Smooth muscle cell (in vitro differentiated cells): ENCODE measurements at regions not wholly inside any gene's neighbourhood (a gene's known extent, or its start where the extent isn't known, plus 50 kb on each side); places are given as distances from the start of the nearest gene placed in this dataset.

Source experiments
- DNase-seq: peaks from one replicate; lab custom pipeline; 2025; ENCODE audit not compliant: unreplicated experiment; lab: John Stamatoyannopoulos, UW
- H2AFZ ChIP-seq: fragments of 200-600 bp; sonication (generic); 2 replicates; pipeline ENCODE4 v1.6.0; 2016; ENCODE audit warnings: antibody characterized with exemption, low read depth, mild to moderate bottlenecking
- H3F3A ChIP-seq: fragments of 200-600 bp; sonication (generic); 2 replicates; pipeline ENCODE4 v1.6.0; 2017; ENCODE audit warnings: antibody characterized with exemption, low read depth
- H3K27ac ChIP-seq: fragments of 200-600 bp; sonication (generic); 2 replicates; pipeline ENCODE4 v1.5.1; 2016; ENCODE audit warnings: low read depth, mild to moderate bottlenecking
- H3K27me3 ChIP-seq: fragments of 200-600 bp; sonication (generic); 2 replicates; pipeline ENCODE4 v1.6.1; 2016; ENCODE audit warnings: low read depth, mild to moderate bottlenecking
- H3K36me3 ChIP-seq: fragments of 200-600 bp; sonication (generic); 2 replicates; pipeline ENCODE4 v1.5.1; 2016; ENCODE audit warnings: low read depth
- H3K4me1 ChIP-seq: fragments of 200-600 bp; sonication (generic); 2 replicates; pipeline ENCODE4 v1.5.1; 2016; ENCODE audit warnings: low read depth
- H3K4me2 ChIP-seq: fragments of 200-600 bp; sonication (generic); 2 replicates; pipeline ENCODE4 v1.6.0; 2016; ENCODE audit warnings: mild to moderate bottlenecking
- H3K4me3 ChIP-seq: fragments of 200-600 bp; sonication (generic); 2 replicates; pipeline ENCODE4 v1.5.1; 2016; ENCODE audit warnings: mild to moderate bottlenecking
- H3K79me2 ChIP-seq: fragments of 200-600 bp; sonication (generic); 2 replicates; pipeline ENCODE4 v1.6.0; 2016; ENCODE audit warnings: low read depth, mild to moderate bottlenecking
- H3K9ac ChIP-seq: fragments of 200-600 bp; sonication (generic); 2 replicates; pipeline ENCODE4 v1.6.0; 2016; ENCODE audit warnings: low read depth
- H3K9me3 ChIP-seq: fragments of 200-600 bp; sonication (generic); replicated peaks from 2 replicates; pipeline ENCODE4 v1.5.1; 2016; ENCODE audit warnings: low read depth
- H4K20me1 ChIP-seq: fragments of 200-600 bp; sonication (generic); 2 replicates; pipeline ENCODE4 v1.6.0; 2016; ENCODE audit warnings: low read depth
- WGBS: methylation state at CpG from one replicate; pipeline ENCODE4 v1.1.7; 2016; ENCODE audit warnings: low lambda C conversion rate; 5-methylcytosine and 5-hydroxymethylcytosine counted together
- TF ChIP-seq, protein P1 (sequence below): fragments of 200-600 bp; sonication (generic); IDR thresholded peaks from 2 replicates; pipeline ENCODE4 v1.5.1; 2017; ENCODE audit warnings: borderline replicate concordance, mild to moderate bottlenecking, antibody characterized with exemption; ENCODE audit not compliant: insufficient read depth, poor library complexity, severe bottlenecking

DNA sequence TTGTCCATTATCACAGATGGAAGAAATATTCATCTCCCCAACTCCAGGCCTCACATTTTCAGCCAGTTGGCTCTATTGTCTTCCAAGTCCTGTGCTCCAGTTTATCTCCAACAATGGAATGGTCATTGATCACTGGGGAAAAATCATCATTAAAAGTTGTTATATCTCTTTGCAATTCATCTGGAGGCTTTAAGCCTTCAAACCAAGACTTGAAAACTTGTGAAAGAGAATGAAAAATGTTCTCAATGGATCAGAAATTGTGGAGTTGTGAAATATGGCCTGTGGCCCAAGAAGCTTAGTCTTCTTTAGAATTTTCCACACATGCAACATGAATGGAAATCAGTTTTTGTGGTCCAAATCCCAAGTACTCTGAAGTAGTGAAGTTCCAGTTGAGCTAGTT, 569.6 kb downstream of the EBF1 start:
- Histone ChIP-seq H3K79me2 (no peaks in the 10 kb centered on the region), H3F3A (no peaks in the 10 kb centered on the region), H3K9ac (no peak overlapping the region), H3K4me3 (no peak overlapping the region), H3K27ac (no peak overlapping the region), H3K36me3 (no peaks in the 10 kb centered on the region), H3K4me1 (no peaks in the 10 kb centered on the region), H4K20me1 (no peaks in the 10 kb centered on the region), H3K4me2 (no peak overlapping the region), H3K9me3 (no peaks in the 10 kb centered on the region), H2AFZ (no peak overlapping the region), H3K27me3 (peaks cover 11% of the 10 kb centered on the region)
- TF ChIP-seq, protein P1, sequence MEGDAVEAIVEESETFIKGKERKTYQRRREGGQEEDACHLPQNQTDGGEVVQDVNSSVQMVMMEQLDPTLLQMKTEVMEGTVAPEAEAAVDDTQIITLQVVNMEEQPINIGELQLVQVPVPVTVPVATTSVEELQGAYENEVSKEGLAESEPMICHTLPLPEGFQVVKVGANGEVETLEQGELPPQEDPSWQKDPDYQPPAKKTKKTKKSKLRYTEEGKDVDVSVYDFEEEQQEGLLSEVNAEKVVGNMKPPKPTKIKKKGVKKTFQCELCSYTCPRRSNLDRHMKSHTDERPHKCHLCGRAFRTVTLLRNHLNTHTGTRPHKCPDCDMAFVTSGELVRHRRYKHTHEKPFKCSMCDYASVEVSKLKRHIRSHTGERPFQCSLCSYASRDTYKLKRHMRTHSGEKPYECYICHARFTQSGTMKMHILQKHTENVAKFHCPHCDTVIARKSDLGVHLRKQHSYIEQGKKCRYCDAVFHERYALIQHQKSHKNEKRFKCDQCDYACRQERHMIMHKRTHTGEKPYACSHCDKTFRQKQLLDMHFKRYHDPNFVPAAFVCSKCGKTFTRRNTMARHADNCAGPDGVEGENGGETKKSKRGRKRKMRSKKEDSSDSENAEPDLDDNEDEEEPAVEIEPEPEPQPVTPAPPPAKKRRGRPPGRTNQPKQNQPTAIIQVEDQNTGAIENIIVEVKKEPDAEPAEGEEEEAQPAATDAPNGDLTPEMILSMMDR, result no peak
- no peak for DNase-seq

DNA sequence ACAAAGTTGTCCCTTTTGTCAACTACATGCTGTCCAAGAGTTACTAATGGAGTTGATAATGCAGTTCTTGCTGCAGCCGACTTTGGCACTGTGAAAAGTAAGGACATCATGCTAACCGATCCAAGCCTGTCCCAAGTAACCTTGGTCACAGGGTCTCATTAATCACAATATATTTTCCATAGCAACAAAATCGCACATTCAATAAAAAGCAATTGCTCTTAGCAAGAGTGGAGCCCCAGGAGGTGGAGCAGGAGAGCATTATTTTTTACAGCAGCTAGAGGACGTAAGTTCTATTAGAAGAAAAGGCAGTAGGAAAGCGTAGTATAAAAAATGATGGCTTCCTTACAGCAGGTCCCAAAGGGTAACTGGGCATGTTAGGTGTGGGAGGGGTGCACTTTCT, 570.3 kb downstream of the EBF1 start:
- 96% methylated on average over 5 of the region's 5 CpGs for WGBS
- no peaks in the 10 kb centered on the region for H3K9me3 ChIP-seq
- no peaks in the 10 kb centered on the region for H3K4me1 ChIP-seq

DNA sequence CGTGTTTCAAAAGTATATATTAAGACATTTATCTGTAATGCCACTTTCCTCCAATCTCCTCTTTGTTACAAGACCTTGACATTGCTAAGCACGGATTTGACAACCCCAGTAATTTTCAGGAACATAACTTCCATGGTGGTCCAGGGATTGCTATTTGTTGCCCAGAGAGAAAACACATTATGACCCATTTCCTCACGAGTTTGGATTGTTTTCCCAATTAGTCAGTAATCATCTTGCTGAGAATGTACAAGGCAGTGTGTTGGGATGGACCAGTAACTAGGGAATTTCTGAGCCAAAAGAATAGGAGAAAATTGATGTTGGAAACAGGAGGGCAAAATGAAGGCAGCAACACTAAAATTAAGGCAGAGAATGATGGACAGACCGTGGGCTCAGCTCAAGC, 574.1 kb downstream of the EBF1 start:
- Histone ChIP-seq H3F3A (no peaks in the 10 kb centered on the region), H3K79me2 (no peaks in the 10 kb centered on the region), H3K27ac (no peak overlapping the region), H3K4me2 (no peak overlapping the region), H3K4me3 (no peak overlapping the region), H3K27me3 (no peaks in the 10 kb centered on the region), H4K20me1 (no peaks in the 10 kb centered on the region), H3K9me3 (no peaks in the 10 kb centered on the region), H2AFZ (no peak overlapping the region), H3K36me3 (no peaks in the 10 kb centered on the region), H3K9ac (no peak overlapping the region), H3K4me1 (no peaks in the 10 kb centered on the region)
- WGBS, result 85% methylated on average over 4 of the region's 4 CpGs
- no peak for DNase-seq
- TF ChIP-seq, protein P1, result no peak

More for the DNA sequence above, 570.3 kb downstream of the EBF1 start:
- no peaks in the 10 kb centered on the region for H3K79me2 ChIP-seq
- peaks cover 11% of the 10 kb centered on the region for H3K27me3 ChIP-seq
- no peak overlapping the region for H3K27ac ChIP-seq
- H3K9ac ChIP-seq, result no peak overlapping the region
- no peak overlapping the region for H3K4me3 ChIP-seq
- H2AFZ ChIP-seq, result no peak overlapping the region
- H3K4me2 ChIP-seq, result no peak overlapping the region
- DNase-seq, result no peak
- H3F3A ChIP-seq, result no peaks in the 10 kb centered on the region
- H4K20me1 ChIP-seq, result no peaks in the 10 kb centered on the region
- no peaks in the 10 kb centered on the region for H3K36me3 ChIP-seq
- TF ChIP-seq, protein P1, result no peak

DNA sequence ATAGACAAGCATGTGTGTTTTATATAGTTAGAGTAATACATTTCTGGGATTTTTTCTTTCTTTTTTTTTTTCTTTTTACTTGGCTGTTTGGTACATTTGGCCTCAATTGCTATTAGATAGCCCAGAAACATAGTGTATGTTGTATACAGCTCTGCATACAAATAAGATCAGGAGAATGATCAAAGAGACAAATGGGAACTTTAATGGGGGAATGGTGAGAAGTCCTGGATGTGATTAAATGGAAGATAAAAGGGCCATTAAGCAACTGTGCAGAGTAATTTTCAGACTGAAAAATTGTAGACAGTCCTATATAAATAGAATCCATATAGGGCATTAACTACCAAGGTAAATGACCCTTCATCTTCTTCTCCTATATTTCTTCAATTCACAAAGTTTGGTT, 575.6 kb downstream of the EBF1 start:
- H3K9ac ChIP-seq, result no peak overlapping the region
- H3K27ac ChIP-seq, result no peak overlapping the region
- no peaks in the 10 kb centered on the region for H3K36me3 ChIP-seq
- DNase-seq, result no peak
- H3K79me2 ChIP-seq, result no peaks in the 10 kb centered on the region
- H3K4me2 ChIP-seq, result no peak overlapping the region
- no peaks in the 10 kb centered on the region for H4K20me1 ChIP-seq
- no peaks in the 10 kb centered on the region for H3K27me3 ChIP-seq
- no peaks in the 10 kb centered on the region for H3K4me1 ChIP-seq
- TF ChIP-seq, protein P1, result no peak
- no peak overlapping the region for H2AFZ ChIP-seq
- H3K4me3 ChIP-seq, result no peak overlapping the region
- H3K9me3 ChIP-seq, result no peaks in the 10 kb centered on the region
- H3F3A ChIP-seq, result no peaks in the 10 kb centered on the region
